Posterior vena cava (tissue), 2 donors: ENCODE measurements at regions not wholly inside any gene's neighbourhood (a gene's known extent, or its start where the extent isn't known, plus 50 kb on each side); places are given as distances from the start of the nearest gene placed in this dataset.

Experiments
- DNase-seq: peaks from one replicate; pipeline ENCODE4 v3.0.0-alpha.2; 2020; ENCODE audit warnings: low spot score
- intact Hi-C, 2 donors: fragments of 100-400 bp; cut with DNase I; formaldehyde crosslinking; loops; one replicate each; pipeline versions ENCODE4 v1.14.1 to v1.14.2; 2022 to 2023
- donor health status: DM: yes; HTN: yes; CAD: no.
- donor health status: DM: yes; HTN: yes; CAD: no.

DNA sequence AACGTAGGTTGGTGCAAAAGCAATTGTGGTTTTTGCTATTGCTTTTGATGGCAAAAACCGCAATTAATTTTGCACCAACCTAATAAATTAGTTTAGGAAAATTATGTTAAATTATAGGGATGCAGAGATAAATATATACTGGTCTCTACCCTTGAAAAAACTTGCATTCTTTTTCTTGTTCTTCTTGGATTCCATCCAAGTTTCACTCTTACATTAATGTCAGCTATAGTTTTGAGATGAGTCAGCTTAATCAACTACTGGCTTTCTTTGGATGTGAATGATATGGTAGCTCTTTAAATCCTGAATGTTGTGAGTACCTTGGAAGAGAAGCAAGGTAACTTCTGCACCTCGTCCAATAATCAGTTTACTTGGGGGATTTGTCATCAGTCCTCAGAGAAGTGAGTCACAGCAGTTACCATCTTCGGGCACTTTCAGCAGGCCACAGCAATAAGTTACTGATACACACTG, 549.0 kb upstream of the ZNF608 start:
- DNase-seq = no peak
- intact Hi-C loops = no loop called here

DNA sequence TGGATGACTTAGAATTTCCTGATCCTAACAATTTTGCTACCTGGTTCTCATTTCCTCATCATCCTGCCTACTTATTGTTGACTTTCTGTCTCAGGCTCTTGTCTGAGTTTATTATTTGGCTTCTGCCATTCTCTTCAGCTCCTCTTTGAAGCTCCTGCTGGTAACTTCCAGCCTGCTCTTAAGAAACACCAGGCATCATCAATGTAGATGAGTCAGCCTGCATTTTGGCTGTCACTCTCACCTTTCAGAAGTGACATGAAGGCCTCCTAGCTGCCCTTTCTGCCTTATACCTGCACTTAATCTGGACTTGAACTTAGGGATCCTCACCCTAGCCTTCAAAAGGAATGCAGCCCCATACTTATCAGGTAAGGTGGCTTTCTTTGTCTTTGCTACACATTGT, 551.8 kb upstream of the ZNF608 start:
- no peak for DNase-seq
- intact Hi-C loops = no loop called here

- intact Hi-C loops = no loop called here
- DNase-seq = no peak
Measured at GRCh38 chr5:125298746-125299379, 552.4 kb upstream of the ZNF608 start.

GRCh38 chr5:125301711-125302110, 555.3 kb upstream of the ZNF608 start:
- intact Hi-C loops = no loop called here
- DNase-seq = no peak

- no peak for DNase-seq
- intact Hi-C loops = no loop called here
Measured at GRCh38 chr5:125302577-125302976, 556.1 kb upstream of the ZNF608 start.

DNA sequence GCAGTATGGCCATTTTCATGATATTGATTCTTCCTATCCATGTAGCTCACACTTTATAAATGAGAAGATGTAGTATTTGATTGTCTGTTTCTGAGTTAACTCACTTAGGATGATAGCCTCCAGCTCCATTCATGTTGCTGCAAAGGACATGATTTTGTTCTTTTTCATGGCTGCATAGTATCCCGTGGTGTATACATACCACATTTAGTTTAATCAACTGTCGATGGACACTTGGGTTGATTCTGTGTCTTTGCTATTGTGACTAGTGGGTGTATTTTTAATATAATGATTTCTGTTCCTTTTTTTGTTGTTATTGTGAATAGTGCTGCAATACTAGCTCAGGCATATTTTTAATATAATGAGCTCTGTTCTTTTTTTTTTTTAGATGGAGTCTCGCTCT, 560.3 kb upstream of the ZNF608 start:
- intact Hi-C loops = no loop called here
- no peak for DNase-seq

DNA sequence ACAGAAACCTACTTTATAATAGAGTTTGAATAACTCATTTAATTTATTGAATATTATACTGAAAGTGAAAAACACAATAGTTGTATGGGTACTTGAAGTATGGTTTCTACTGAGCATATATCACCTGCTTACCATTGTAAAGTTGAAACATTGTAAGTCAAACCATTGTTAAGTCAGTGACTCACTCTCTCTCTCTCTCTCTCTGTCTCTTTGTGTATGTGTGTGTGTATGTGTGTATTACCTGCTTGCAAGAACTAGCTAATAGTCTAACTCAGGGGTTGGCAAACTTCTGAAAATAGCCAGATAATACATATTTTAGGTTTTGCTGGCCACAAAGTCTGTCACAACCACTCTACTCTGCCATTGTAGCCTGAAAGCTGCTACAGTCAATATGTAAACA, 564.3 kb upstream of the ZNF608 start:
- intact Hi-C loops = no loop called here

DNA sequence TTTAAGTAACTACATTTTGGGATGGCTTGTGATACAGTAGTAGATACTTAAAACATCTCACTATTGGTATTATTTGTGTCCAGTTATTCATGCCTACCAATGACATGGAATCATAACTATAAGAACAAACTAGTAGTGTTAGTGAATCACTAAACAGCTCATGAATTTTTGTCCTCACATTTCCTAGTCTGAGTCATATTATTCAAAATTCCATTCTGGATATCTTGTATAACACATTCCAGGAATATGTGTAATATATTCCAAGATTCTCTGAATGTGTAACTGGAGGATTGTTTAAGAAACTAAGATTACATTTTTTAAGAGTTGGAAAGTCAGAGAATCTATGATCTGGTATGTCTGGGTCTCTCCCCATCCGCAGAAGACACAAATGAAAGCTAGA, 565.3 kb upstream of the ZNF608 start:
- intact Hi-C loops = no loop called here
- no peak for DNase-seq

More for the DNA sequence above, 564.3 kb upstream of the ZNF608 start:
- no peak for DNase-seq

- intact Hi-C loops = no loop called here
Measured at GRCh38 chr5:125313555-125313954, 567.1 kb upstream of the ZNF608 start.

GRCh38 chr5:125315306-125315705, 568.9 kb upstream of the ZNF608 start:
- DNase-seq = no peak
- intact Hi-C loops = no loop called here

More at GRCh38 chr5:125313555-125313954, 567.1 kb upstream of the ZNF608 start:
- no peak for DNase-seq

DNA sequence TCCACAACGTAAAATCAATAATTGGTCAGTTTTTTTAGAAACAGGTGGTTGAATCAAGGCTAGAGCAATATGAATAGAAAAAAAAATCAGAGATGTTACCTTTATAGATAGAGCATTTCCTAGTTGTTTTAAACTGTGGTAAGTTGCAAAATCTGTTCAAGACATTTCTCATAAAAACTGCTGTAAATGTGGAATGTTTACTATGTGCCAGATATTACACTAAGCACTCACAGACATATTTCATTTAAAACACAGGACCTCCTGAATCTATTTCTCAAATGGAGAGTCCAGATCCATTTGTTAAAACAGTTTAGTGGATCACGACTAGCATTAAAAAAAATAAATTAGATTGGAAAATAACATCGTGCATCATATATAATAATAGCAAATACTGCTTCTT, 570.0 kb upstream of the ZNF608 start:
- intact Hi-C loops = no loop called here
- DNase-seq = no peak

GRCh38 chr5:125316915-125317535, 570.6 kb upstream of the ZNF608 start:
- no peak for DNase-seq
- intact Hi-C loops = no loop called here

DNA sequence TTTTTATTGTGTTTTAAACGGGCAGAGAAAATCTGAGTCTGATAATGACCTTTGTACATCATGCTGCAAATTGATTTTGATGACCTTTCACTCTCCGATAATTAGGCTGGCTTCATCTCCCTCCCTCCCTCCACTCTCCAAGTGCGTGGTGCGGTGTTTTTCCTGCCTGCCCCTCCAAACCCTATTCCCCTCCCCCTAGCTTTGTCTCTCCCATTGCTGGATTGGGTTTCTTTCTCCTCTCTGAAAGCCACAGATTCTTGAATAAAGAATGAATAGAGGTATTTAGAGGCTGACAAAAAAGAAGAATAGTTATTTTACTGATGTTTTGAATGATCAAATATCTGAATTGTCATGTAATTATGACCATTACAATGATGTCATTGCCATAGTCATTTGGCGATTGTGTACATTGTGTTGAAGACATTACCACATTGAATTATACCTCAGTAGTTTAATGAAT, 571.1 kb upstream of the ZNF608 start:
- intact Hi-C loops = no loop called here

GRCh38 chr5:125321654-125322053, 575.2 kb upstream of the ZNF608 start:
- intact Hi-C loops = no loop called here
- DNase-seq = no peak

More for the DNA sequence above, 571.1 kb upstream of the ZNF608 start:
- no peak for DNase-seq

DNA sequence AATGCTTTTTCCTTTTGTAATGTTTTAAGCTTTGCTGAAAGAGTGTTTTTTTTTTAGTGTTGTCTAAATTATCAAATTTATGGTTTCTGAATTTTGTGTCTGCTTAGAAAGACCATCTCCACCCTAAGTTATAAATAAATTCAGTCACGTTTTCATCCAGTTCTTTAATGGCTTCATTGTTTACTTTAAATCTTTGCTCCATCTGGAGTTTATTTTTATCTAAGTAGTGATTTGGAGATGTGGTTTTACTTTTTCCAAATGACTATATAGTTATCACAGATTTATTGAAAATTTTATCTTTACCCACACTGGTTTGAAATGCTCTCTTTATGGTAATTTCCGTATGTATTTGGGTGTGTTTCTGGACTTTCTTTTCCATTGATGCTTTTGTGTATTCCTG, 577.2 kb upstream of the ZNF608 start:
- no peak for DNase-seq
- intact Hi-C loops = no loop called here

- DNase-seq = no peak
- intact Hi-C loops = no loop called here
Measured at GRCh38 chr5:125325488-125326149, 579.2 kb upstream of the ZNF608 start.

GRCh38 chr5:125326150-125326510, 579.7 kb upstream of the ZNF608 start:
- intact Hi-C loops = no loop called here

DNA sequence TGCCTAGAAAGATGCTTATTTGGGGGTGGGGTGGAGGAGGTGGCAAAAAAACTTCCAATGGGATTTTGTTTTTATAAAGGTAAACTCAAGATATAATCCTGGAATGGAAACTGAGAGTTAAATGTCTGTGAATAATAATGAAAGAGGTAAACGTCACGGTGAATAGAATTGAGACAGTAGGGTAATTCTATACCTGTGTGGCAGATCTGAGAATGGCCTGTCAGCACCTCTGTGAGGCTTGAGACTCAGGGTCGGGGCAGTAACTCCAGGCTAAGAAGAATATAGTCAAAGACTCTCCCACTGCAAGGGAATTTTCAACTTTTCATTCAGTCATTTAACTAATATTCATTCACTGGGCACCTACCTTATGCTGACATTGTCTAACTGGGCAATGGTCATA, 581.2 kb upstream of the ZNF608 start:
- intact Hi-C loops = no loop called here
- no peak for DNase-seq

More at GRCh38 chr5:125326150-125326510, 579.7 kb upstream of the ZNF608 start:
- DNase-seq = no peak

GRCh38 chr5:125331987-125332598, 585.7 kb upstream of the ZNF608 start:
- no peak for DNase-seq
- intact Hi-C loops = no loop called here

DNA sequence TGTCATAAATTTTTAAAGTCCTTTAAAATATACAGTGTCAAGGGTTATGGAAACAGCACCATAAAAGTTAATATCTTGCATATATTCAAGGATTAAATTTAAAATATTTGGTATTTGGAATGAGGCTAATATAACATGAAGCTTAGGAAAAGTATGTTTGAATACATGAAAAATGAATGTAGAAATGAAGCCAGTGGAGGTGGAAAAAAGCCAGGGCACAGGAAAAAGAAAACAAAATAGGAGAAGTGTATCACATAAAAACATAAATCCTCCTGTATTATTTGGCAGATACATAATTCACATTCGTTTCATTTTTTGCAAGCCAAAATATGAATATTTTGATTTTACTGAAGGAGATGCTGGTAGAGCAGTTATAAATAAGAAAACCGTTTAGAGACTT, 587.0 kb upstream of the ZNF608 start:
- no peak for DNase-seq
- intact Hi-C loops = no loop called here
